ENCODE measurements at regions not wholly inside any gene's neighbourhood (a gene's known extent, or its start where the extent isn't known, plus 50 kb on each side); places are given as distances from the start of the nearest gene placed in this dataset.

- intact Hi-C loops (cut with DNase I): no loop called here
- ATAC-seq (no peak), DNase-seq (ENCODE audit: missing footprints) (no peak)
Measured at GRCh38 chr13:111519490-111520170, 199.2 kb downstream of the TEX29 start.

GRCh38 chr13:111521030-111521429, 200.6 kb downstream of the TEX29 start:
- DNase-seq (ENCODE audit: missing footprints): no peak
- ATAC-seq: no peak
- intact Hi-C loops (cut with DNase I): no loop called here

GRCh38 chr13:111521691-111522229, 201.3 kb downstream of the TEX29 start:
- ATAC-seq: no peak
- intact Hi-C loops (cut with DNase I): no loop called here
- DNase-seq (ENCODE audit: missing footprints): no peak

- intact Hi-C loops (cut with DNase I): no loop called here
- ATAC-seq: no peak
Measured at GRCh38 chr13:111525320-111526118, 205.1 kb downstream of the TEX29 start.

GRCh38 chr13:111526922-111527321, 206.5 kb downstream of the TEX29 start:
- DNase-seq (ENCODE audit: missing footprints): no peak
- intact Hi-C loops (cut with DNase I): no loop called here
- ATAC-seq: no peak

More at GRCh38 chr13:111525320-111526118, 205.1 kb downstream of the TEX29 start:
- no peak for DNase-seq (ENCODE audit: missing footprints)

GRCh38 chr13:111527614-111528229, 207.3 kb downstream of the TEX29 start:
- intact Hi-C loops (cut with DNase I): no loop called here
- ATAC-seq (no peak), DNase-seq (ENCODE audit: missing footprints) (no peak)

GRCh38 chr13:111528513-111528912, 208.1 kb downstream of the TEX29 start:
- ATAC-seq (no peak), DNase-seq (ENCODE audit: missing footprints) (no peak)
- intact Hi-C loops (cut with DNase I): no loop called here

- no peak for DNase-seq (ENCODE audit: missing footprints)
- intact Hi-C loops (cut with DNase I): loop anchor here (5.0 kb wide), 1 partner anchor 1077 kb away; no protein-coding TSS in a partner anchor
- ATAC-seq: no peak
Measured at GRCh38 chr13:111530137-111530870, 209.9 kb downstream of the TEX29 start.

- no peak for ATAC-seq
- DNase-seq (ENCODE audit: missing footprints): no peak
- intact Hi-C loops (cut with DNase I): loop anchor here (5.0 kb wide), 1 partner anchor 1076 kb away; no protein-coding TSS in a partner anchor
Measured at GRCh38 chr13:111531505-111531904, 211.1 kb downstream of the TEX29 start.

- ATAC-seq: no peak
- intact Hi-C loops (cut with DNase I): loop anchor here (5.0 kb wide), 1 partner anchor 1075 kb away; no protein-coding TSS in a partner anchor
Measured at GRCh38 chr13:111532111-111532510, 211.7 kb downstream of the TEX29 start.

GRCh38 chr13:111533900-111534683, 213.7 kb downstream of the TEX29 start:
- no peak for ATAC-seq
- intact Hi-C loops (cut with DNase I): loop anchor here (5.0 kb wide), 1 partner anchor 1073 kb away; no protein-coding TSS in a partner anchor

More at GRCh38 chr13:111532111-111532510, 211.7 kb downstream of the TEX29 start:
- no peak for DNase-seq (ENCODE audit: missing footprints)

GRCh38 chr13:111534751-111535522, 214.5 kb downstream of the TEX29 start:
- intact Hi-C loops (cut with DNase I): loop anchor here (5.0 kb wide), 1 partner anchor 1072 kb away; no protein-coding TSS in a partner anchor
- ATAC-seq (no peak), DNase-seq (ENCODE audit: missing footprints) (no peak)

More at GRCh38 chr13:111533900-111534683, 213.7 kb downstream of the TEX29 start:
- DNase-seq (ENCODE audit: missing footprints): no peak

GRCh38 chr13:111535523-111535811, 215.0 kb downstream of the TEX29 start:
- DNase-seq (ENCODE audit: missing footprints): no peak
- ATAC-seq: no peak
- intact Hi-C loops (cut with DNase I): no loop called here

- ATAC-seq (no peak), DNase-seq (ENCODE audit: missing footprints) (no peak)
Measured at GRCh38 chr13:111536075-111536642, 215.7 kb downstream of the TEX29 start.

GRCh38 chr13:111537115-111537728, 216.8 kb downstream of the TEX29 start:
- intact Hi-C loops (cut with DNase I): no loop called here
- no peak for DNase-seq (ENCODE audit: missing footprints)
- no peak for ATAC-seq

More at GRCh38 chr13:111536075-111536642, 215.7 kb downstream of the TEX29 start:
- intact Hi-C loops (cut with DNase I): no loop called here

- ATAC-seq: no peak
- no peak for DNase-seq (ENCODE audit: missing footprints)
- intact Hi-C loops (cut with DNase I): no loop called here
Measured at GRCh38 chr13:111537843-111538499, 217.5 kb downstream of the TEX29 start.
